Ovary (tissue), 7 donors: ENCODE measurements at regions not wholly inside any gene's neighbourhood (a gene's known extent, or its start where the extent isn't known, plus 50 kb on each side); places are given as distances from the start of the nearest gene placed in this dataset.

Experiments
- DNase-seq, 5 donors: peaks; one replicate each; pipeline ENCODE4 v3.0.0-alpha.2; 2019 to 2020
- H3K27ac ChIP-seq, 2 donors: fragments of 200-600 bp; one replicate each; pipeline versions ENCODE4 v1.5.1 to v1.8.0; 2019 to 2022
- H3K27me3 ChIP-seq: fragments of 200-600 bp; one replicate; pipeline ENCODE4 v1.8.0; 2022
- H3K36me3 ChIP-seq: fragments of 200-600 bp; sonication (generic); one replicate; pipeline ENCODE4 v1.5.1; 2019
- H3K4me1 ChIP-seq: one replicate; pipeline ENCODE4 v1.8.1; 2013; ENCODE audit warnings: mild to moderate bottlenecking, moderate library complexity; ENCODE audit not compliant: insufficient read depth
- H3K4me3 ChIP-seq: fragments of 200-600 bp; sonication (generic); one replicate; pipeline ENCODE4 v1.5.1; 2017
- H3K9me3 ChIP-seq, 2 donors: fragments of 200-600 bp in 1 of 2; sonication (generic) in 1 of 2; one replicate each; pipeline versions ENCODE4 v1.5.1 to v1.8.1; 2013 to 2019; ENCODE audit warnings: mild to moderate bottlenecking in 1 of 2, moderate library complexity in 1 of 2
- CTCF ChIP-seq, 3 donors: fragments of 450-650 bp in 2 of 3; fragments of 200-600 bp in 1 of 3; IDR thresholded peaks; one replicate each; pipeline versions ENCODE4 v1.5.1 to v1.8.0; 2016 to 2022; ENCODE audit warnings: antibody characterized with exemption in 3 of 3, mild to moderate bottlenecking in 1 of 3
- EP300 ChIP-seq: sonication (generic); formaldehyde crosslinking; IDR thresholded peaks from one replicate; pipeline ENCODE4 v1.6.1; 2017; ENCODE audit warnings: antibody characterized with exemption
- POLR2A ChIP-seq: fragments of 450-650 bp; IDR thresholded peaks from one replicate; pipeline ENCODE4 v1.6.1; 2017; ENCODE audit warnings: antibody characterized with exemption, mild to moderate bottlenecking, moderate library complexity
- WGBS, 3 donors: extraction: QIAGEN DNeasy Blood & Tissue Kit in 1 of 3; methylation state at CpG; one replicate each; pipeline versions ENCODE4 v1.1.5 to v1.1.7; 2013 to 2017; 5-methylcytosine and 5-hydroxymethylcytosine counted together
- intact Hi-C, 4 donors: fragments of 100-400 bp; cut with DNase I; formaldehyde crosslinking; loops; one replicate each; pipeline versions ENCODE4 v1.11.0 to v1.15.1; 2022 to 2023
- donor health status: DM: no; HTN: no; CAD: no; lungs with moderate emphysema.
- donor health status: DM: no; HTN: no; CAD: no.
- donor health status: Bipolar disorder and iron deficiency.
- donor health status: DM: no; HTN: no; CAD: no.
- donor health status: DM: yes; HTN: yes; CAD: no.

- no peaks in the 10 kb centered on the region for H3K9me3 ChIP-seq
- H3K27ac ChIP-seq = no peak overlapping the region
- H3K4me3 ChIP-seq = no peak overlapping the region
- TF ChIP-seq POLR2A = no peak
- TF ChIP-seq EP300 = no peak
- no peak for TF ChIP-seq CTCF (IDR thresholded peaks at IDR 0.05)
- intact Hi-C loops = no loop called here
- H3K4me1 ChIP-seq = no peaks in the 10 kb centered on the region
- no peak for DNase-seq
- 57 to 74% (median 60%) methylated on average over 6 of the region's 6 CpGs for WGBS, 3 donors
- H3K36me3 ChIP-seq = no peaks in the 10 kb centered on the region
- H3K27me3 ChIP-seq = no peaks in the 10 kb centered on the region
These were observed 104.7 kb upstream of the KCNK2 start for GRCh38 chr1:214977700-214978374.

- no peak overlapping the region for H3K4me3 ChIP-seq
- no peaks in the 10 kb centered on the region for H3K27me3 ChIP-seq
- TF ChIP-seq EP300 (no peak), POLR2A (no peak)
- H3K36me3 ChIP-seq = no peaks in the 10 kb centered on the region
- no peaks in the 10 kb centered on the region for H3K9me3 ChIP-seq
- WGBS, 3 donors = 83 to 90% (median 85%) methylated on average over 1 of the region's 1 CpG
- H3K27ac ChIP-seq = no peak overlapping the region
- intact Hi-C loops = no loop called here
- no peaks in the 10 kb centered on the region for H3K4me1 ChIP-seq
- no peak for DNase-seq
These were observed 103.3 kb upstream of the KCNK2 start for GRCh38 chr1:214979191-214979590.

- intact Hi-C loops = no loop called here
- 80 to 89% (median 88%) methylated on average over 7 of the region's 7 CpGs for WGBS, 3 donors
- DNase-seq = no peak
These were observed 101.6 kb upstream of the KCNK2 start for GRCh38 chr1:214980921-214981320.

GRCh38 chr1:214983126-214983869 is 99.2 kb upstream of the KCNK2 start:
- Histone ChIP-seq H3K4me1 (no peaks in the 10 kb centered on the region), H3K27me3 (no peaks in the 10 kb centered on the region), H3K27ac (no peak overlapping the region), H3K9me3 (no peaks in the 10 kb centered on the region), H3K36me3 (no peaks in the 10 kb centered on the region), H3K4me3 (no peak overlapping the region)
- intact Hi-C loops = no loop called here
- 41 to 66% (median 45%) methylated on average over 3 of the region's 3 CpGs for WGBS, 3 donors
- TF ChIP-seq POLR2A (no peak), EP300 (no peak), CTCF (IDR thresholded peaks at IDR 0.05) (no peak)
- no peak for DNase-seq

More at GRCh38 chr1:214980921-214981320, 101.6 kb upstream of the KCNK2 start:
- H3K27me3 ChIP-seq = no peaks in the 10 kb centered on the region
- no peak for TF ChIP-seq POLR2A
- TF ChIP-seq CTCF (IDR thresholded peaks at IDR 0.05) = no peak
- TF ChIP-seq EP300 = no peak
- no peak overlapping the region for H3K4me3 ChIP-seq
- no peak overlapping the region for H3K27ac ChIP-seq
- no peaks in the 10 kb centered on the region for H3K9me3 ChIP-seq
- no peaks in the 10 kb centered on the region for H3K36me3 ChIP-seq
- H3K4me1 ChIP-seq = no peaks in the 10 kb centered on the region

DNA sequence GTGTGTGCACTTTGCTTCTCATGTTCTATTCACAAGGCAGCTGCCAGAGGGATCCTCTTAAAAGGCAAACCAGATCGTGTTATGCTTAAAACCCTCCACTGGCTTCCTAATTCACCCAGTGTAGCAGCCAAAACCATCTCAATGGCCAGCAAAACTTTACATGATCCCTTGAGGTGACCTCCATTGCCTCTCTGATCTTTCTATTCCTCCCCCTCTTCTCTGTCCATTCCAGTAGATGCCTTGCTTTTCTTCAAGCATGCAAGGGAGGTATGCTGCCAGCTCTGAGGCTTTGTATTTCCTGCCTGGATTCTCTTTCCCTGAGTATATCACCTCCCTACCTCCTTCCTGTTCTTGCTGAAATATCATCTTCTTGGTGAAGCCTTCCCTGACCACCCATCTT is 93.2 kb upstream of the KCNK2 start:
- TF ChIP-seq CTCF (IDR thresholded peaks at IDR 0.05) (no peak), POLR2A (no peak), EP300 (no peak)
- H3K9me3 ChIP-seq = no peaks in the 10 kb centered on the region
- DNase-seq = no peak
- H3K4me1 ChIP-seq = no peaks in the 10 kb centered on the region
- intact Hi-C loops = no loop called here
- no peaks in the 10 kb centered on the region for H3K27me3 ChIP-seq
- no peak overlapping the region for H3K27ac ChIP-seq
- WGBS, 3 donors = 50 to 59% (median 56%) methylated on average over 1 of the region's 1 CpG
- no peak overlapping the region for H3K4me3 ChIP-seq
- no peaks in the 10 kb centered on the region for H3K36me3 ChIP-seq
